OCI-LY1 (cell line): ENCODE measurements at regions not wholly inside any gene's neighbourhood (a gene's known extent, or its start where the extent isn't known, plus 50 kb on each side); places are given as distances from the start of the nearest gene placed in this dataset.

Experiments
- CTCF ChIP-seq: fragments of 200-600 bp; sonication (generic), shearing (Covaris generic); IDR thresholded peaks from 2 replicates; pipeline ENCODE4 v1.5.1; 2017; ENCODE audit warnings: mild to moderate bottlenecking, antibody characterized with exemption, low read length, moderate library complexity, mixed read lengths
- EZH2 ChIP-seq: fragments of 200-600 bp; sonication (generic), shearing (Covaris generic); IDR thresholded peaks from 2 replicates; pipeline ENCODE4 v1.8.0; 2017; ENCODE audit warnings: borderline replicate concordance, mixed run types, mild to moderate bottlenecking, antibody characterized with exemption, low read length, moderate library complexity, mixed read lengths

DNA sequence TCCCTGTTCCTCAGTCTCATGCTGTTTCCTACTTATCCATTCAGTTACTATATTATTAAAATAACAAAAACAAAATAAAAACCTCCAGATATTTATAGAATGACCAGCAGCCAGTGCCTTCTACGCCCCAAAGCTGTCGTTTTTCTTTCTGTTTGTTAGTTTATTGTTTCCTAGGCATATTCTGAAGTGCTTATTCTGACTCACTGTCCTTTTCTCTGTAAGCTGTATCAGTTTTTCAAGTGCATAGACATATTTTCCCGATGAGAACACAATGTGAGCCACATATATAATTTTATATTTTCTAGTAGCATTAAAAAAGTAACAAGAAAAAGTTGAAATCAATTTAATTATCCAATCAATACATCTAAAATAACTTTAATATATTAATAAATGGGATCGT, 2158.6 kb upstream of the TENM3 start:
- TF ChIP-seq CTCF = no peak
- TF ChIP-seq EZH2 = no peak
